ENCODE measurements at regions not wholly inside any gene's neighbourhood (a gene's known extent, or its start where the extent isn't known, plus 50 kb on each side); places are given as distances from the start of the nearest gene placed in this dataset.

DNA sequence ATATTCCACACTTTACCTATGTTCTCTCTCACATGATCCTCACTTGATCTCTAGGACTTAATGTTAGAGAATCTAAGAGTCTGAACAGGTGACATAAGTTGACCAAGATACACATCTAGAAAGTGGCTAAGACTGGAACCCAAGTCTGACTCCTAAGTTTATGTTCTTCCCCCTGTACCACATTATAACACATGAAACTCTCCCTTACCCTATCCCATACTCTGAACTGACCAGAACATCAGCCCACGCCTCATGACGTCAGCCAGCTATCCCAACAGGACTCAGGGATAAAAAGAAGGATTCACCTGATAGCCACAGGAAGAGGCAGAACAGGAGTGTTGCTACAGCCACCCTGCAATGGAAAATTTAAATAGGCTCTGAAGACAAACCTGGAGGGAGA lies 392.2 kb downstream of the ZEB2 start:
- no peak overlapping the region for H3K4me3 ChIP-seq (ENCODE audit: low read depth, low read length)
- TF ChIP-seq, protein P1, sequence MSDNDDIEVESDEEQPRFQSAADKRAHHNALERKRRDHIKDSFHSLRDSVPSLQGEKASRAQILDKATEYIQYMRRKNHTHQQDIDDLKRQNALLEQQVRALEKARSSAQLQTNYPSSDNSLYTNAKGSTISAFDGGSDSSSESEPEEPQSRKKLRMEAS (IDR thresholded peaks at IDR 0.05; ENCODE audit: low read depth, low read length) = no peak
- TF ChIP-seq POLR2A (IDR thresholded peaks at IDR 0.05; ENCODE audit: extremely low read depth, insufficient read length) (no peak), MYC (IDR thresholded peaks at IDR 0.05; ENCODE audit: low read depth, low read length) (no peak)
- TF ChIP-seq, protein P2, sequence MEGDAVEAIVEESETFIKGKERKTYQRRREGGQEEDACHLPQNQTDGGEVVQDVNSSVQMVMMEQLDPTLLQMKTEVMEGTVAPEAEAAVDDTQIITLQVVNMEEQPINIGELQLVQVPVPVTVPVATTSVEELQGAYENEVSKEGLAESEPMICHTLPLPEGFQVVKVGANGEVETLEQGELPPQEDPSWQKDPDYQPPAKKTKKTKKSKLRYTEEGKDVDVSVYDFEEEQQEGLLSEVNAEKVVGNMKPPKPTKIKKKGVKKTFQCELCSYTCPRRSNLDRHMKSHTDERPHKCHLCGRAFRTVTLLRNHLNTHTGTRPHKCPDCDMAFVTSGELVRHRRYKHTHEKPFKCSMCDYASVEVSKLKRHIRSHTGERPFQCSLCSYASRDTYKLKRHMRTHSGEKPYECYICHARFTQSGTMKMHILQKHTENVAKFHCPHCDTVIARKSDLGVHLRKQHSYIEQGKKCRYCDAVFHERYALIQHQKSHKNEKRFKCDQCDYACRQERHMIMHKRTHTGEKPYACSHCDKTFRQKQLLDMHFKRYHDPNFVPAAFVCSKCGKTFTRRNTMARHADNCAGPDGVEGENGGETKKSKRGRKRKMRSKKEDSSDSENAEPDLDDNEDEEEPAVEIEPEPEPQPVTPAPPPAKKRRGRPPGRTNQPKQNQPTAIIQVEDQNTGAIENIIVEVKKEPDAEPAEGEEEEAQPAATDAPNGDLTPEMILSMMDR (IDR thresholded peaks at IDR 0.05; ENCODE audit: low read depth, low read length) = no peak
- DNase-seq (ENCODE audit: low read depth) = no peak

DNA sequence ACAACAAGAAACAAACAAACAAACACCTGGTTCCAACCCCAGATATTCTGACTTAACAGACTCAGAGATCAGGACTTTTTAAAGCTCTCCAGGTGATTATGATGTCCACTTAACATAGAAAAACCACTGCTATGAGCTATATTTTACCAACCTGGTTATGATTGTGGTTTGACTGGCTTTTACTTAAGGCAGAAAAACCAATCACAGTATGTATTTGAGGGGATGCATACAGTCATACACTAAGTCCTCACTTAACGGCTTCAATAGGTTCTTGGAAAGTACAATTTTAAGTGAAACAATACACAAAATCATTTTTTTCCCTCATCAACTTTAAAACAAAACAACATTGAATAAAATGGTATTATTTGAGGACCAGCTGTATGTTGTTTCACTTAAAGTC lies 393.6 kb downstream of the ZEB2 start:
- DNase-seq (ENCODE audit: low read depth) = no peak
- TF ChIP-seq, protein P2 (IDR thresholded peaks at IDR 0.05; ENCODE audit: low read depth, low read length) = no peak
- no peak for TF ChIP-seq MYC (IDR thresholded peaks at IDR 0.05; ENCODE audit: low read depth, low read length)
- TF ChIP-seq POLR2A (IDR thresholded peaks at IDR 0.05; ENCODE audit: extremely low read depth, insufficient read length) = no peak
- TF ChIP-seq, protein P1 (IDR thresholded peaks at IDR 0.05; ENCODE audit: low read depth, low read length) = no peak
- no peak overlapping the region for H3K4me3 ChIP-seq (ENCODE audit: low read depth, low read length)

DNA sequence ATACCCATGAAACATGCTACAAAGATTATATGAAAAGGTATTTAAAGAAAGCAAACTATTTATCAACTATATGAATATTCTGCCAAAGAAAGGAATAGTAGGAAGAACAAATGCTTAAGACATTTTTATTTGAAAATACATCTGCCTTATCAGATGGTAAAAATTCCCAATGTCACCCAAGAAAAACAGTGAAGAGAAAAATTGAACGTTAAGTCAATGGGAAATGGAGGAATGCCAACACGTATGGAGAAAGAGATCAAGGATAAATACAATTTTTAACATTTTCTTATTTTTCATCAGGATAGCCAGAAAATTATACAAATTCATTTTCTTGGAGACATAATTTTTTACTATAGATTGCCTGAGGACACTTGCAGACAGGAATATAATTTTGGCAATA lies 394.2 kb downstream of the ZEB2 start:
- TF ChIP-seq, protein P2 (IDR thresholded peaks at IDR 0.05; ENCODE audit: low read depth, low read length) = no peak
- TF ChIP-seq POLR2A (IDR thresholded peaks at IDR 0.05; ENCODE audit: extremely low read depth, insufficient read length) (no peak), MYC (IDR thresholded peaks at IDR 0.05; ENCODE audit: low read depth, low read length) (no peak)
- TF ChIP-seq, protein P1 (IDR thresholded peaks at IDR 0.05; ENCODE audit: low read depth, low read length) = no peak
- H3K4me3 ChIP-seq (ENCODE audit: low read depth, low read length) = no peak overlapping the region
- DNase-seq (ENCODE audit: low read depth) = no peak

DNA sequence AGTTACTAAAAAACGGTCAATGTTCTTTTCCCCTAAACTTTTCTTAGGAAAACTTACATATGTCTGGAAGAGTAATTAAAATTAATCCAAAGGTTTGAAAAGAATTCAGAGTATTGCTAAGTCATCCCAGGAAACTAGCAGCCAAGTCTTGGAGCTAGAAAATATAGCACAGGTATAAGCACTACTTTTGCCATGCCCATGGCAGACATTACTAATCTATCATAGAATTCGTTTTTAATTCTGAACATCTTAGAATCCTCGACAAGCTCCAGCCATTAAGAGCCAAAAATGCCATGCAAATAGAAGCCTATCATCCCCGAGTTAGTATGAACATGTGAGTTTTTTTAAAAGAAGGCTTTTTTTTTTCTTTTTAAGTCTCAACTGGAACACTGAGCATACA lies 395.0 kb downstream of the ZEB2 start:
- TF ChIP-seq, protein P2 (IDR thresholded peaks at IDR 0.05; ENCODE audit: low read depth, low read length) = no peak
- TF ChIP-seq MYC (IDR thresholded peaks at IDR 0.05; ENCODE audit: low read depth, low read length) = no peak
- TF ChIP-seq POLR2A (IDR thresholded peaks at IDR 0.05; ENCODE audit: extremely low read depth, insufficient read length) = no peak
- TF ChIP-seq, protein P1 (IDR thresholded peaks at IDR 0.05; ENCODE audit: low read depth, low read length) = no peak
- DNase-seq (ENCODE audit: low read depth) = no peak

DNA sequence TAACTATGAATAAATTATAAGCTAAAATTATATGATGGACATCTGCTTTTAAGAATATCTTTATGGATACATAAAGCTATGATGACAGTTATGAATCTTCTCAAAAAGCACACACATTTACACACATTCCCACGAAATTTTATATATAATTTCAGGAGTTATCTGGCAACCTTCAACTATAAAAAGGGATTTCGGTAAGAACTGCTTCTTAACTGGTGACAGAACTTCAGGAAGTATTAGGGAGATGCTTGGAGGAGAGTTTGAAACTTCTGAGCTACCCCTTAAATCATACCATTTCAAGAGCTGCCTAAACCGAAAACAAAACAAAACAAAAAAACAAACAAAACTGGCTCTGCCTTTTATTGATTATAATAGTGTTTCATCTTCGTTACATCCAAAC lies 399.4 kb downstream of the ZEB2 start:
- no peak for TF ChIP-seq MYC (IDR thresholded peaks at IDR 0.05; ENCODE audit: low read depth, low read length)
- TF ChIP-seq, protein P1 (IDR thresholded peaks at IDR 0.05; ENCODE audit: low read depth, low read length) = no peak
- TF ChIP-seq POLR2A (IDR thresholded peaks at IDR 0.05; ENCODE audit: extremely low read depth, insufficient read length) = no peak
- H3K4me3 ChIP-seq (ENCODE audit: low read depth, low read length) = no peak overlapping the region
- DNase-seq (ENCODE audit: low read depth) = no peak

More for the DNA sequence above, 395.0 kb downstream of the ZEB2 start:
- H3K4me3 ChIP-seq (ENCODE audit: low read depth, low read length) = no peak overlapping the region

DNA sequence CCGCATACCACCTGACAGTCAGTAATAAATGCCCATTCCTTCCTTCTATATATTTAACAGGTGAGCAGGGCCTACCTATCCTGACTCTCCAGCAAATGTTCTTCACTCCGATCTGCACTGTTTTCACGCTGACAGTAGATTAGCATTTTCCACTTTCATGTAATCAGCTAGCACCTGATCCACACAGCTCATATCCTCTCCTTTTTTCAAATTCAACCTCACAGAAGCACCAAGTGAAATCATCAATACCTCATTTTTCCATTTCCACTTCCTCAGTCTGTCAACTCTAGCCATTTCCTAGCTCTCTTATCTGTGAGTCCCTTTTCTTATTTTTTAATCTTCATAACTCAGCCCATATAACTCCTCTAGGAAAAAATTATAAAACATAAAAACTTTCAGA lies 402.8 kb downstream of the ZEB2 start:
- DNase-seq (ENCODE audit: low read depth) = no peak
- no peak overlapping the region for H3K4me3 ChIP-seq (ENCODE audit: low read depth, low read length)
- TF ChIP-seq, protein P2 (IDR thresholded peaks at IDR 0.05; ENCODE audit: low read depth, low read length) = no peak
- TF ChIP-seq, protein P1 (IDR thresholded peaks at IDR 0.05; ENCODE audit: low read depth, low read length) = no peak
- no peak for TF ChIP-seq MYC (IDR thresholded peaks at IDR 0.05; ENCODE audit: low read depth, low read length)
- TF ChIP-seq POLR2A (IDR thresholded peaks at IDR 0.05; ENCODE audit: extremely low read depth, insufficient read length) = no peak
